Activated CD4-positive, alpha-beta T cell treated with anti-CD3 and anti-CD28 coated beads, Interleukin-2, amount 50 U/mL, for 24 hours (primary cell): ENCODE measurements at regions not wholly inside any gene's neighbourhood (a gene's known extent, or its start where the extent isn't known, plus 50 kb on each side); places are given as distances from the start of the nearest gene placed in this dataset.
A peak's percentile ranks its signal among the peaks of the same experiment; 100 is the strongest.

Experiments
- DNase-seq, 2 donors: peaks; one replicate each; pipeline ENCODE4 v3.0.0-alpha.2; 2020; ENCODE audit warnings: low read depth in 1 of 2, low spot score in 1 of 2

GRCh38 chr9:121550041-121550440 is 50.4 kb upstream of the GGTA1 start:
- no peak for DNase-seq

GRCh38 chr9:121550569-121551512 is 51.2 kb upstream of the GGTA1 start:
- DNase-seq: peak; percentile 48 to 50

GRCh38 chr9:121551985-121552753 is 52.5 kb upstream of the GGTA1 start:
- DNase-seq: no peak

GRCh38 chr9:121556082-121556481 is 56.4 kb upstream of the GGTA1 start:
- no peak for DNase-seq

GRCh38 chr9:121556580-121556979 is 56.9 kb upstream of the GGTA1 start:
- DNase-seq: no peak

GRCh38 chr9:121557581-121558447 is 58.2 kb upstream of the GGTA1 start:
- DNase-seq: no peak

GRCh38 chr9:121558473-121558872 is 58.8 kb upstream of the GGTA1 start:
- DNase-seq: no peak

- no peak for DNase-seq
Measured at GRCh38 chr9:121559183-121559582, 59.5 kb upstream of the GGTA1 start.

GRCh38 chr9:121560921-121561320 is 61.3 kb upstream of the GGTA1 start:
- no peak for DNase-seq

- no peak for DNase-seq
Measured at GRCh38 chr9:121561385-121562222, 62.0 kb upstream of the GGTA1 start.

- DNase-seq: no peak
Measured at GRCh38 chr9:121562301-121562700, 62.7 kb upstream of the GGTA1 start.

- no peak for DNase-seq
Measured at GRCh38 chr9:121563425-121563824, 63.8 kb upstream of the GGTA1 start.

GRCh38 chr9:121563881-121564460 is 64.3 kb upstream of the GGTA1 start:
- DNase-seq: no peak

GRCh38 chr9:121564504-121565260 is 65.0 kb upstream of the GGTA1 start:
- no peak for DNase-seq

GRCh38 chr9:121566481-121567465 is 67.1 kb upstream of the GGTA1 start:
- no peak for DNase-seq

- no peak for DNase-seq
Measured at GRCh38 chr9:121567500-121568342, 68.1 kb upstream of the GGTA1 start.
